Heart left ventricle (tissue), 16 donors: ENCODE measurements at regions not wholly inside any gene's neighbourhood (a gene's known extent, or its start where the extent isn't known, plus 50 kb on each side); places are given as distances from the start of the nearest gene placed in this dataset.

Experiments
- ATAC-seq, 4 donors: fragments of 200-7000 bp; cut with Tn5 transposase; one replicate each; pipeline ENCODE4 v1.9.1; 2020 to 2022; ENCODE audit warnings: moderate library complexity in 4 of 4, mild to moderate bottlenecking in 3 of 4, moderate number of reproducible peaks in 1 of 4
- DNase-seq, 5 donors: peaks; one replicate each; pipeline ENCODE4 v3.0.0-alpha.2; 2020
- H3K27ac ChIP-seq, 12 donors: fragments of 200-600 bp; sonication (generic) in 4 of 12; one replicate each; pipeline versions ENCODE4 v1.5.0 to v1.8.0; 2016 to 2022; ENCODE audit warnings: mild to moderate bottlenecking in 2 of 12
- H3K27me3 ChIP-seq, 9 donors: fragments of 200-600 bp; sonication (generic) in 2 of 9; one replicate each; pipeline versions ENCODE4 v1.5.1 to v1.8.0; 2016 to 2022; ENCODE audit warnings: mild to moderate bottlenecking in 3 of 9
- H3K36me3 ChIP-seq, 9 donors: fragments of 200-600 bp; sonication (generic) in 2 of 9; one replicate each; pipeline versions ENCODE4 v1.5.0 to v1.8.0; 2018 to 2022; ENCODE audit warnings: mild to moderate bottlenecking in 2 of 9
- H3K4me1 ChIP-seq, 12 donors: fragments of 200-600 bp; sonication (generic) in 4 of 12; one replicate each; pipeline versions ENCODE4 v1.5.0 to v1.8.0; 2016 to 2022; ENCODE audit warnings: mild to moderate bottlenecking in 3 of 12
- H3K4me3 ChIP-seq, 12 donors: fragments of 200-600 bp; sonication (generic) in 4 of 12; one replicate each; pipeline versions ENCODE4 v1.5.0 to v1.8.0; 2017 to 2022; ENCODE audit warnings: mild to moderate bottlenecking in 9 of 12, moderate library complexity in 4 of 12
- H3K9me3 ChIP-seq, 12 donors: fragments of 200-600 bp; sonication (generic) in 4 of 12; one replicate each; pipeline versions ENCODE4 v1.5.0 to v1.8.0; 2016 to 2022; ENCODE audit warnings: mild to moderate bottlenecking in 1 of 12
- CTCF ChIP-seq, 12 donors: fragments of 200-600 bp; sonication (generic) in 4 of 12; IDR thresholded peaks; one replicate each; pipeline versions ENCODE4 v1.5.0 to v1.8.0; 2018 to 2022; ENCODE audit warnings: antibody characterized with exemption in 12 of 12, mild to moderate bottlenecking in 5 of 12
- POLR2A ChIP-seq, 2 donors: fragments of 450-650 bp; IDR thresholded peaks; one replicate each; pipeline ENCODE4 v1.6.1; 2017; ENCODE audit warnings: antibody characterized with exemption in 2 of 2, mild to moderate bottlenecking in 2 of 2, moderate library complexity in 2 of 2
- WGBS, 4 donors: extraction: QIAGEN DNeasy Blood & Tissue Kit in 2 of 4; methylation state at CpG; one replicate each; pipeline versions ENCODE4 v1.1.5 to v1.1.7; 2013 to 2018; 5-methylcytosine and 5-hydroxymethylcytosine counted together
- intact Hi-C, 10 donors: fragments of 100-400 bp; cut with DNase I; formaldehyde crosslinking; loops; one replicate each; pipeline versions ENCODE4 v1.11.1 to v1.14.2; 2022
- donor health status: ischemic (EF 13 %, LVEDD 7.1; RV severe dilation, severe dysfunction).
- donor health status: healthy with polysubstance abuse.
- donor health status: DM: no; HTN: yes; CAD: no.
- donor health status: DM: no; HTN: no; CAD: no.
- donor health status: ischemic (EF 25% LVEDD 6.9; RV normal size, moderate dysfunction).
- donor health status: ischemic (EF 25% LVEDD 5.7; RV mildly dilated, moderate dysfunction).
- donor health status: healthy.
- donor health status: DM: yes; HTN: yes; CAD: no.
- donor health status: ischemic (EF 35%, LVEDD 5.7; RV mildly dilated, moderate dysfunction).
- donor health status: nonischemic (EF 11% LVEDD 7.7; RV severe dilation, severe dysfunction).
- donor health status: DM: yes; HTN: yes; CAD: no.
- donor health status: PGD.
- donor health status: ischemic (EF 29% LVEDD 5.4; RV normal size, mild dysfunction).
- donor health status: nonischemic (EF 23%, LVEDD 6.1; RV moderate dilation, normal function).

DNA sequence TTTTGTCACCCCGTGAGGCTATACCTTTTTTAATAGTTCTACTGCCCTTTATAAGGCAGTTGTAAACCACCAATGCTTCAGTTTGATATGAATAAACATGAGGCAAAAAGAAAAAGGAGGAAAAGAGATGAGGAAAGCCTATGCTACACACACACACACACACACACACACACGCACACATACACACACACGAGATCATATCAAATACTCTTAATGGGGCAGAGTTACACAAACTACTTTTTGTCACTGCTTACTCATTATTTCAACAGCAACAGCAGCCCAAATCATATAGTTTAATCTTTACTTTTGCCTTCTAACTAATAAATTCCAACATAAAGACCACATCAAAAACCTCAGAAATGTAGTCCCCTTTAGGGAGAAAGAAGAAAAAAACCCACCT, 116.8 kb upstream of the PAM start:
- ATAC-seq (no peak), DNase-seq (no peak)
- H3K36me3 ChIP-seq = no peaks in the 10 kb centered on the region
- H3K4me3 ChIP-seq = no peak overlapping the region
- TF ChIP-seq POLR2A (IDR thresholded peaks at IDR 0.05) (no peak), CTCF (IDR thresholded peaks at IDR 0.05) (no peak)
- peaks cover 0 to 5% (median 0%) of the 10 kb centered on the region in 12 donors for H3K4me1 ChIP-seq
- 64 to 73% (median 66%) methylated on average over 3 of the region's 3 CpGs for WGBS, 4 donors
- peak overlapping the region in 6 of 12 donors; percentile 21 to 73 (median 38) for H3K27ac ChIP-seq
- peaks cover 0 to 18% (median 4%) of the 10 kb centered on the region in 12 donors for H3K9me3 ChIP-seq
- intact Hi-C loops = loop anchor here in 1 of 10 donors (2.0 kb wide), 1 partner anchor 14 kb away; no protein-coding TSS in a partner anchor
- H3K27me3 ChIP-seq = no peaks in the 10 kb centered on the region

- Histone ChIP-seq H3K27me3 (no peaks in the 10 kb centered on the region), H3K4me3 (no peak overlapping the region), H3K4me1 (peaks cover 0 to 5% (median 0%) of the 10 kb centered on the region in 12 donors), H3K9me3 (peaks cover 0 to 18% (median under 1%) of the 10 kb centered on the region in 12 donors), H3K36me3 (no peaks in the 10 kb centered on the region), H3K27ac (peak overlapping the region in 8 of 12 donors; percentile 21 to 73 (median 38))
- 34 to 44% (median 40%) methylated on average over 2 of the region's 2 CpGs for WGBS, 4 donors
- intact Hi-C loops = loop anchor here in 1 of 10 donors (2.0 kb wide), 1 partner anchor 14 kb away; no protein-coding TSS in a partner anchor
- no peak for TF ChIP-seq POLR2A (IDR thresholded peaks at IDR 0.05)
- no peak for TF ChIP-seq CTCF (IDR thresholded peaks at IDR 0.05)
- ATAC-seq = peak in 3 of 4 donors; percentile 81 to 91 (median 87)
- peak in 1 of 5 donors; percentile 25 for DNase-seq
Measured at GRCh38 chr5:102638912-102639652, 116.0 kb upstream of the PAM start.

GRCh38 chr5:102649731-102650130, 105.4 kb upstream of the PAM start:
- Histone ChIP-seq H3K4me3 (no peak overlapping the region), H3K27me3 (no peaks in the 10 kb centered on the region), H3K36me3 (no peaks in the 10 kb centered on the region), H3K27ac (no peak overlapping the region), H3K9me3 (peaks cover 0 to 32% (median 2%) of the 10 kb centered on the region in 12 donors), H3K4me1 (peaks cover 0 to 3% (median 0%) of the 10 kb centered on the region in 12 donors)
- TF ChIP-seq CTCF (IDR thresholded peaks at IDR 0.05) = no peak
- TF ChIP-seq POLR2A (IDR thresholded peaks at IDR 0.05) = no peak
- intact Hi-C loops = no loop called here
- no peak for ATAC-seq
- DNase-seq = no peak
- 56 to 69% (median 61%) methylated on average over 1 of the region's 1 CpG for WGBS, 4 donors

DNA sequence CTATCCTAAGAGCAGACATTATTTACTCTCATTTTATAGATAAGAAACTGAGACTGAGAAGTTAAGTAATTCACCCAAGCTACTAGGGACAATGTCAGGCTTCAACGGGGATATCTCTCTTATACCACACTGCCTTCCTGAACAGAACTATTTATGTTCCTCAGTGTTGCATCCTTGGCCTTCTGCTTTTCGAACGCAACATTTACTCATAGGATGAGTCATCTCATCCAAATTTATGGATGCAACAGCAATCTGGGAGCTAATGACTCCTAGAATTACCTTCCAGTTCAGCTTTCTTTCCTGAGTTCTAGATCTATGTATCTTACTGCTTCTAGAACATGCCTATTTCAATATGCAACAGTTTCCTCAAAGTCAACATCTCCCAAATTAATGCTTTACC, 103.6 kb upstream of the PAM start:
- 80 to 89% (median 82%) methylated on average over 3 of the region's 3 CpGs for WGBS, 4 donors
- H3K4me1 ChIP-seq = peaks cover 0 to 4% (median 0%) of the 10 kb centered on the region in 12 donors
- ATAC-seq (no peak), DNase-seq (no peak)
- TF ChIP-seq CTCF (IDR thresholded peaks at IDR 0.05) (no peak), POLR2A (IDR thresholded peaks at IDR 0.05) (no peak)
- no peaks in the 10 kb centered on the region for H3K36me3 ChIP-seq
- H3K27me3 ChIP-seq = no peaks in the 10 kb centered on the region
- no peak overlapping the region for H3K4me3 ChIP-seq
- peaks cover 0 to 14% (median 1%) of the 10 kb centered on the region in 12 donors for H3K9me3 ChIP-seq
- H3K27ac ChIP-seq = no peak overlapping the region
- intact Hi-C loops = no loop called here
